WI38 (cell line): ENCODE measurements at regions not wholly inside any gene's neighbourhood (a gene's known extent, or its start where the extent isn't known, plus 50 kb on each side); places are given as distances from the start of the nearest gene placed in this dataset.
"Not testable (repeated sequence)": the region's sequence is repeated elsewhere in the genome, so short reads cannot be mapped to it uniquely, and the experiment has no call there.

Experiments
- H3K4me3 ChIP-seq: 2 replicates; pipeline ENCODE4 v1.5.1; 2011; ENCODE audit warnings: low read depth, mild to moderate bottlenecking, control low read depth, low read length
- CTCF ChIP-seq: IDR thresholded peaks from 2 replicates; pipeline ENCODE4 v1.5.1; 2012; ENCODE audit warnings: low read depth, mild to moderate bottlenecking, control low read depth, low read length

DNA sequence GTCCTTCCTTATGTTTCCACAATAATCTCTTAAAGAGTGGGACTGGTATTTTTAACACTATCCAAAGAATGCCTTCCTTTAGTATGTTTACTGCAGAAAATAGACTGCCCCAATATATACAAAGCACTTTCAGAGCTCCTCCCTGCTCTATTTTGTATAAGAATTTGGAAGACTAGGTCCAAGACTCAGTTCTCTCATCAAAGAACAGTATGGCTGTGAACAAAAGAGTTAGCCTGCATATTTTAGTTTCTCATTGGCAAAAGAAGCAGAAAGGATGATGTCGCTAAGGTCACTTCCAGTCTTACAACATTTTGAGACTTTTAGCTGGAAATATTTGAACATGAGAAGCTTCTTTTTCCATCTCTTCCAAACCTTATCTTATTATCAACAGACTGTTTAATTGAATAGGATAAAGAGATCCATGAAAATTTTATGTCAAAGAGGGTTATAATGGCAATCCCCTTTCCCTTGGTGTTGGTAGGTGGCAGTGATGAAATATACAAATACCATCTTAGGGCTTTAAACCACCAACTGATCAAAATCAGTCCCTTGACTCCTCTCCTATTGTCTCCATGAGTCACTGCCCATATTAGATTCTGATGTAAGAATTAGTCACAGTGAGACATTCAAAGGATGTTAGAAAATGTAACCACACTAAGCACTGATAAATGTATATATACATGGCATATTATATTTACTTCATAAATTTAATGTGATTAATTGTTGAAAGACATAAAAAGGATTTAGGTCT lies 266.9 kb upstream of the DSEL start:
- no peak for TF ChIP-seq CTCF
- H3K4me3 ChIP-seq = no peak overlapping the region

GRCh38 chr18:67778016-67778415 lies 261.5 kb upstream of the DSEL start:
- H3K4me3 ChIP-seq = no peak overlapping the region
- no peak for TF ChIP-seq CTCF

DNA sequence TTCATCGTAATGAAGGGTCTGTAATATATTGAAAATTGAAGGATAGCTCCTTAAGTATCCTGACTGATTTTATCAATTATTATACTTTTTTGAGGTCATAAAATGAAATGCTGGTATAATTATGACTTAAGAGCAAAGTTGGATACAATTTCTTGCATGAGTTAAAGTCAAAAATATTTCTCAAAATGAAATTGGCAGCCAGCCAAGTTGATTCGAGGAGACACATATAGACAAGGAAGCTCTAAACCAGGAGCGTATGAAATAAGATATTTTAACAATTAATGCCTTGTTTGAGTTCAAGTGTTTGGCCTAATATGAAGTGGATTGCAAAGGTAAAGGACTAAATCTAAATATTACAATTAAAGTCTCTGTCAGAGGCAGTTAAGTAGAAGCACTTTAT lies 260.4 kb upstream of the DSEL start:
- no peak for TF ChIP-seq CTCF
- H3K4me3 ChIP-seq = no peak overlapping the region

GRCh38 chr18:67771271-67771670 lies 254.8 kb upstream of the DSEL start:
- TF ChIP-seq CTCF = no peak
- no peak overlapping the region for H3K4me3 ChIP-seq

GRCh38 chr18:67770520-67770919 lies 254.0 kb upstream of the DSEL start:
- H3K4me3 ChIP-seq = no peak overlapping the region
- no peak for TF ChIP-seq CTCF

DNA sequence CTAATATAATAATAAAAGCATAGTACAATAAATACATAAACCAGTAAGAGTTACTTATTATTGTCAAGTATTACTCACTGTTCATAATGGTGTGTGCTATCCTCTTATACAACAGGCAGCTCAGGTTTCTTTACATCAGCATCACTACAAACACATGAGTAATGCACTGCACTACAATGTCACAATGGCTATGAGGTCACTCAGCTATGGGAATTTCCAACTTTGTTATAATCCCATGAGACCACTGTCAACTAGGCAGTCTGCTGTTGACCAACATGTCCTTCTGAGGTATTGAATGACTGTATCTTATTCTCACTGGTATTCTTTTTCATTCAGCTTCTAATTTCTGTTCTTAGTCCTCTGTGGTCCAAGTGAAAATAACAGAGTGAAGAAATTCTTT lies 250.4 kb upstream of the DSEL start:
- no peak overlapping the region for H3K4me3 ChIP-seq
- no peak for TF ChIP-seq CTCF

DNA sequence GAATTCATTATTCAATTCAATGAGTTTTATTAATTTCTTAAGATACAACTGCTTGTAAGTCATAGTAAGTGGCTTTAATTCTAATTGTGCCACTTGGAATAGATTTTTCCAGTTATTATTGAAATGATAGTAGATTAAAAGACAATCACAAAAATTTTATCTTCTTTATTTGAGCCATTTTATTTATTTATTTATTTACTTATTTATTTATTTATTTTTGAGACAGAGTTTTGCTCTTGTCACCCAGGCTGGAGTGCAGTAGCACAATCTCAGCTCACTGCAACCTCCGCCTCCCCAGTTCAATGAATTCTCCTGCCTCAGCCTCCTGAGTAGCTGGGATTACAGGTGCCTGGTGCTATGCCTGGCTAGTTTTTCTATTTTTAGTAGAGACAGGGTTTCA lies 235.7 kb upstream of the DSEL start:
- H3K4me3 ChIP-seq = not testable (repeated sequence)

DNA sequence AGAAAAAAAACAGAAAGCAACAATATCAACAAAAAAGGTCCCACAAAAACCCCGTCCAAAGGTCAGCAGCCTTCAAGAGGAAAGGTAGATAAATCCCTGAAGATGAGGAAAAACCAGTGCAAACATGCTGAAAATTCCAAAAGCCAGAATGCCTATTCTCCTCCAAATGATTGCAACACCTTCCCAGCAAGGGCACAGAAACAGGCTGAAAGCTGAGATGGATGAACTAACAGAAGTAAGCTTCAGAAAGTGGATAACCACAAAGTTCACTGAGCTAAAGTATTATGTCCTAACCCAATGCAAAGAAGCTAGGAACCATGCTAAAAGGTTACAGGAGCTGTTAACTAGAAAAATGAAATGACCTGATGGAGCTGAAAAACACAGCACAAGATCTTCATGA lies 226.4 kb upstream of the DSEL start:
- TF ChIP-seq CTCF = no peak
- no peak overlapping the region for H3K4me3 ChIP-seq
